ENCODE measurements at regions not wholly inside any gene's neighbourhood (a gene's known extent, or its start where the extent isn't known, plus 50 kb on each side); places are given as distances from the start of the nearest gene placed in this dataset.

- no peak for DNase-seq
- TF ChIP-seq GATA1 (IDR thresholded peaks at IDR 0.05; ENCODE audit: low read depth, low read length) (no peak), POLR2A (IDR thresholded peaks at IDR 0.05; ENCODE audit: low read length) (no peak)
These were observed 187.5 kb upstream of the PRDM9 start for GRCh38 chr5:23319901-23320300.

DNA sequence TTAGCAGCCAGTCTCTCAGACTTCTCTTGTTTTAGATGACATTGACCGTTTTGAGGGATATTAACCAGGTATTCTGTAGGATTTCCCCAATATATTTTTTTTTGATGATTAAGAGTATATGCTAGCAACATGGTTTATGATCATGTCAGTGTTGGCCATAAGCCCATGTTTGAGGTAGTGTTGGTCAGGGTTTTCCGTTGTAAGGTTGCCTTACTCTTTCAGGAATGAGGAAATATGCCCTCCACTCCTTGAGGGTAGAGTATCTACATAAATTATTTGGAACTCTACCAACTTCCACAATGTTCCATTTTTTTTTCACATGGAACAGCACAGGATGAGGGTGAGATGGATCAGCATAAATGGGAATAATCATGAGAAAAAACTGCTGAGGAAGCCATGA lies 188.4 kb upstream of the PRDM9 start:
- TF ChIP-seq GATA1 (IDR thresholded peaks at IDR 0.05; ENCODE audit: low read depth, low read length) (no peak), POLR2A (IDR thresholded peaks at IDR 0.05; ENCODE audit: low read length) (no peak)
- DNase-seq: no peak

- no peak for DNase-seq
- no peak for TF ChIP-seq POLR2A (IDR thresholded peaks at IDR 0.05; ENCODE audit: low read length)
- TF ChIP-seq GATA1 (IDR thresholded peaks at IDR 0.05; ENCODE audit: low read depth, low read length): no peak
These were observed 189.2 kb upstream of the PRDM9 start for GRCh38 chr5:23318166-23318565.

DNA sequence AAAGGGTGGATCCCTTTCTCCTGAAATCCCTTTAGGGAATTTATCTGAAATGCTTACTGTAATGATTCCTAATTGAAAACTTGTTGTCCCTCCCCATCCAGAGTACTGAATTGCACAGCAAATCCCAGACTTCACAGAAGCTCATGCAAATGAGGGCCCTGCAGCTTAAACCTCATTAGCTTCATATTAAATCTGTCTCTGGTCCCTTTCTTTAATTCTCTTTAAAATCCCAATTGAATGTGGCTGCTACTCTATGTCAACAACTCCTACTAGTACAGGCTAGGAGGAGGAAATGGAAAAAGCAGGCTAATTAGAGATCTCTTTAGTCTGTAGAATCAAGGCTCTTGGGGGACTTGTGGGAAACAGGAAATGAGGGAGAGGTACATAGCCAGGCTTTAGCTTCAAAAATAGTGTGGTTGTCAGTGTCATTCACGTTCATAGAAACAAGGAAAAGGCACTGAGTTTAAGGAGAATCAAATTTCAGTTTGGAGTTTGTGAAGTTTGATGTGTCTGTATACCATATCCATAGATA lies 191.3 kb upstream of the PRDM9 start:
- no peak for TF ChIP-seq POLR2A (IDR thresholded peaks at IDR 0.05; ENCODE audit: low read length)
- TF ChIP-seq GATA1 (IDR thresholded peaks at IDR 0.05; ENCODE audit: low read depth, low read length): no peak
- no peak for DNase-seq

GRCh38 chr5:23314827-23315226 lies 192.6 kb upstream of the PRDM9 start:
- no peak for DNase-seq
- TF ChIP-seq GATA1 (IDR thresholded peaks at IDR 0.05; ENCODE audit: low read depth, low read length) (no peak), POLR2A (IDR thresholded peaks at IDR 0.05; ENCODE audit: low read length) (no peak)

GRCh38 chr5:23305055-23305454 lies 202.4 kb upstream of the PRDM9 start:
- no peak for DNase-seq
- TF ChIP-seq GATA1 (IDR thresholded peaks at IDR 0.05; ENCODE audit: low read depth, low read length) (no peak), POLR2A (IDR thresholded peaks at IDR 0.05; ENCODE audit: low read length) (no peak)

DNA sequence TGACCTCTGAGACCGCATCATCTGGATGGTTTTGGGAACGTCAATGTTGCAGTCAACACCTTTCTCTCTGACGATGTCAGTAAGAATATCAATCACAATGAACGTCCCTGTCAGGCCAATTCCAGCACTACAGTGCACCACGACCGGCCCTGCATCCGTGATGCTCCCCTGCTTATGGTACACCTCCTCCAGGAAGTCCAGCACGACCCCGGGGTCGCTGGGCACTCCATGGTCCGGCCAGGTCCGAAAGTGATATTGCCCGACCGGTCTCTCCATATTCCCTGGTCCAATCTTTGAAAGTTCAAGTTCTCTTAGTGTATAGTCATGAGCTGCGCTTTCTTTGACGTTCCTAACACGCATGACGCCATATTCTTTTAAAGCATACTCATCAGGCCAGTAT lies 203.6 kb upstream of the PRDM9 start:
- no peak for TF ChIP-seq GATA1 (IDR thresholded peaks at IDR 0.05; ENCODE audit: low read depth, low read length)
- no peak for TF ChIP-seq POLR2A (IDR thresholded peaks at IDR 0.05; ENCODE audit: low read length)
- no peak for DNase-seq

DNA sequence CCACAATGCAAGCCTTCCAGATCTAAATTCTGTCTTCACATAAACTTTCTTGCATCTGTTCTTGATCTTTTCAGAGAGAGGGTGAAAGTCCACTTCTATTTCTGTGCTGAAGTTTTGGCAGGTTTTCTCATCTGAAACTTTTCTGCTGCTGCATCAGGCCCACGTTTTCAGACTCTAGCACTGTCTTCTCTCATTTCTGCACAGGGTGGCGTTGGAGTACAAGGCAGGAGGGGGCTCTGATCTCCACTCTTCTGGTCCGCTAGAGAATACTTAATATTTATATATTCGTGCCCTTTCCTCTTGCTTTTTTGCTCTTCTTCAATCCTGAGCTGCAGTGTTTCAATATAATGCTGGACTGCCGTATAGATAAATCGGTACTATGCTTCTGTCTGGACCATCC lies 204.0 kb upstream of the PRDM9 start:
- no peak for DNase-seq
- TF ChIP-seq GATA1 (IDR thresholded peaks at IDR 0.05; ENCODE audit: low read depth, low read length) (no peak), POLR2A (IDR thresholded peaks at IDR 0.05; ENCODE audit: low read length) (no peak)

- DNase-seq: no peak
- TF ChIP-seq POLR2A (IDR thresholded peaks at IDR 0.05; ENCODE audit: low read length) (no peak), GATA1 (IDR thresholded peaks at IDR 0.05; ENCODE audit: low read depth, low read length) (no peak)
These were observed 205.0 kb upstream of the PRDM9 start for GRCh38 chr5:23302438-23302837.

GRCh38 chr5:23289162-23289561 lies 218.2 kb upstream of the PRDM9 start:
- no peak for TF ChIP-seq GATA1 (IDR thresholded peaks at IDR 0.05; ENCODE audit: low read depth, low read length)
- TF ChIP-seq POLR2A (IDR thresholded peaks at IDR 0.05; ENCODE audit: low read length): no peak
- no peak for DNase-seq

DNA sequence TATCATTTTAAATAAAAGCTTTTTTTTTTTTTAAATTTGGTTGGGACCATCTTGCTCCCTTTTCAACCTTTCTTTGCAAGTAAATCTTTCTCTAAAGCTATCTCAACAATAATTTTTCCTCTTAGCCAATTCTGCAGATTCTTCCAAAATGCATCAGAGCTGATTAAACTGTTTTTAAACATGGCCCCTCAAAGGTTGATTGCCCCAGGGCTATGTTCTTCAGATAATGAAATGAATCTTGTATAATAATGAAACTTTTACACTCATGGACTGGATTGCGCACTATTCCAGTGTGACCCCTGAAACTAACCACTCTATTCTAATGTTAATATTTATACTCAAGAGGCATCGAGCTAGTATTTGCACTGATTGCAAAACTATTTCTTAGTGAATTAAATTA lies 222.8 kb upstream of the PRDM9 start:
- no peak for DNase-seq
- TF ChIP-seq POLR2A (IDR thresholded peaks at IDR 0.05; ENCODE audit: low read length) (no peak), GATA1 (IDR thresholded peaks at IDR 0.05; ENCODE audit: low read depth, low read length) (no peak)

- DNase-seq: no peak
- TF ChIP-seq POLR2A (IDR thresholded peaks at IDR 0.05; ENCODE audit: low read length) (no peak), GATA1 (IDR thresholded peaks at IDR 0.05; ENCODE audit: low read depth, low read length) (no peak)
These were observed 233.2 kb upstream of the PRDM9 start for GRCh38 chr5:23274171-23274570.

DNA sequence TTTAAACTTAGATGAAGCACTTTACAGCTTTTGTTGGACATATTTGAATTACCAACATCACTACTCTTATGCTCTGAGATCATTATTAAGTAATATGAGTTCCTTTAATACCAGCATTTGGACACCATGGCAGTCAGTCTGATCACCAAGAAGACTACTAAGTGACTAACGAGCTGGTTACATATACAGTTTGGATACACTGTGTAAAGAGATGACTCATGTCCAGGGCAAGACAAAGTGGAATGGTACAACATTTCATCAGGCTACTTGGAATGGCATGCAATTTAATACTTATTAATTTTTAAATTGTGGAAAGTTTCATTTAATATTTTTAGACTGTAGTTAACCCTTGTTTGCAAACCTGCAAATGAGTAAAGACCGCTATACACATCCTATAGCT lies 237.4 kb upstream of the PRDM9 start:
- DNase-seq: no peak
- no peak for TF ChIP-seq GATA1 (IDR thresholded peaks at IDR 0.05; ENCODE audit: low read depth, low read length)
- TF ChIP-seq POLR2A (IDR thresholded peaks at IDR 0.05; ENCODE audit: low read length): no peak

DNA sequence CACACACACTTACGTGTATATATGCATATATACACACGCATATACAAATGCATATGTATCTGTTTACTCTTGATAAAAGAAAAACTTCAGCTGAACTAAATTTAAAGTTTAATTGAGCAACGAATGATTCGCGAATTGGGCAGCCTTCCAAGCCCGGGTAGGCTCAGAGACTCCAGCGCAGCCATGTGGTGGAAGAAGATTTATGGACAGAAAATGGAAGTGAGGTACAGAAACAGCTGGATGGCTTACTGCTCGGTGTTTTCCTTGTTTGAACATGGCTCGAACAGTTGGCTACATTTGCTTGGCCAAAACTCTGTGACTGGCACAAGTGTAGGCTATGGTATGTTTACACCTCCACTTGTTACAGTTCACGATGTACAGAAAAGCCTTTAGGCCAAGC lies 239.3 kb upstream of the PRDM9 start:
- no peak for DNase-seq
- TF ChIP-seq GATA1 (IDR thresholded peaks at IDR 0.05; ENCODE audit: low read depth, low read length): no peak
- no peak for TF ChIP-seq POLR2A (IDR thresholded peaks at IDR 0.05; ENCODE audit: low read length)

DNA sequence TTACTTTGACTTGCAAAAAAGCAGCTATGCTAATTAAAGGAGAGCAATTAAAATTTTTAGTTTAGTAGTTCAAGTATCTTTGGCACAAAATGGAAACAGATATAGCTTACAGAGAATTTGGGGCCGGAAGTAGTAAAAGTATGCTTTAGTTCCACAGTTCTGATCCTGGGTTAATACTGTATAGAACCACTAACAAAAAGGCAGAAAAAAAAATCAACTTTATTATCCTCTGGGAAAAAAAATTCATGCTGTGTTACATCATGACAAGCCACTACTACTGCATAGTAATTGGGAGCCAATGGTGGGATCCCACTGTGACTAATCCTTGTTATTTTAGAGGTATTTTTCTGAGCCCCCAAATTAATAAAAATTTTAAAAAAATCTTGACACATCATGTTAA lies 246.8 kb upstream of the PRDM9 start:
- TF ChIP-seq POLR2A (IDR thresholded peaks at IDR 0.05; ENCODE audit: low read length) (no peak), GATA1 (IDR thresholded peaks at IDR 0.05; ENCODE audit: low read depth, low read length) (no peak)
- no peak for DNase-seq

- DNase-seq: no peak
- TF ChIP-seq GATA1 (IDR thresholded peaks at IDR 0.05; ENCODE audit: low read depth, low read length): no peak
- TF ChIP-seq POLR2A (IDR thresholded peaks at IDR 0.05; ENCODE audit: low read length): no peak
These were observed 249.8 kb upstream of the PRDM9 start for GRCh38 chr5:23257656-23258055.
